ENCODE measurements at regions not wholly inside any gene's neighbourhood (a gene's known extent, or its start where the extent isn't known, plus 50 kb on each side); places are given as distances from the start of the nearest gene placed in this dataset.
"Not testable (repeated sequence)": the region's sequence is repeated elsewhere in the genome, so short reads cannot be mapped to it uniquely, and the experiment has no call there.

DNA sequence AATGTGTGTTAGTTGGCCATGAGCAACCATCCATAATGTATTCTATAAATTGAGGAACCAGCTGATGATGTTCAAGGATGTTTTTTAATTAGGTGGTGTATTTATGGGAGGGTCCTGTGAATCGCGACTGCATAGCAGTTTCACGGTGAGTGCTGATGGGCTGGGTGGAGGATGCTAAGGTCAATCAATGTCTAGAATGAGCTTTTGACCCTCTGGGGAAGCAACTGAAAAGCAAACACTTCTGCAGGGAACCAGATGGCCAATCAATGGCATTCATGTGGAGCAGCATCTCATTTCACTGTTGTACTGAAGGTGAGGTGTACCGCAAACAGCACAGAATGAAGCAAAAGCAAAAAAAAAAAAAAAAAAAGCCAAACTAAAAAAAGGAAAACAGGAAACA is 676.1 kb upstream of the TMEM132C start:
- Mint-ChIP-seq H3K4me1 (no peaks in the 10 kb centered on the region), H3K27ac (no peak overlapping the region), H3K4me3 (no peak overlapping the region), H3K9me3 (no peaks in the 10 kb centered on the region), H3K27me3 (no peaks in the 10 kb centered on the region), H3K36me3 (no peaks in the 10 kb centered on the region)

DNA sequence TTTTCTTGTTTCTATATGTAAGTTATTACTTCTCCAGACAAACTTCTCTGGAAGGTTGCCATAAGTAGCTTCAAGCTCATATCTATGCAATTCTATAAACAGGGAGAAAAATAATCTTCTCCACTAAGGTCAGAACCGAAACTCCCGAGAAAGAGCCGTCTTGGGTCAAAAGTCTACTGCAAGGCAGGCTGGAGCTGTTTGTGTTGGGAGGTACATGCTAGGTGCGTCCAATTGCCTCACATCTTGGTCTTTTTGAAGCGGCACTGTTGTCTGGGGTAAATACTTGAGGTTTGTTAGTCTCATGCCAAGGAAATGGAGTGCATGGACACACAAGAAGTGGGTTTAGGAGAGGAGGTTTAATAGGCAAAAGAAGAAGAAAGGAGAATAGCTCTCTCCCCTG is 674.7 kb upstream of the TMEM132C start:
- Mint-ChIP-seq H3K9me3 (no peaks in the 10 kb centered on the region), H3K4me1 (no peaks in the 10 kb centered on the region), H3K4me3 (no peak overlapping the region), H3K27ac (no peak overlapping the region), H3K27me3 (no peaks in the 10 kb centered on the region), H3K36me3 (no peaks in the 10 kb centered on the region)

- H3K4me1 Mint-ChIP-seq, result no peaks in the 10 kb centered on the region
- H3K4me3 Mint-ChIP-seq, result no peak overlapping the region
- no peaks in the 10 kb centered on the region for H3K9me3 Mint-ChIP-seq
- H3K27ac Mint-ChIP-seq, result no peak overlapping the region
- H3K27me3 Mint-ChIP-seq, result no peaks in the 10 kb centered on the region
- no peaks in the 10 kb centered on the region for H3K36me3 Mint-ChIP-seq
Measured at GRCh38 chr12:127594351-127594970, 672.5 kb upstream of the TMEM132C start.

DNA sequence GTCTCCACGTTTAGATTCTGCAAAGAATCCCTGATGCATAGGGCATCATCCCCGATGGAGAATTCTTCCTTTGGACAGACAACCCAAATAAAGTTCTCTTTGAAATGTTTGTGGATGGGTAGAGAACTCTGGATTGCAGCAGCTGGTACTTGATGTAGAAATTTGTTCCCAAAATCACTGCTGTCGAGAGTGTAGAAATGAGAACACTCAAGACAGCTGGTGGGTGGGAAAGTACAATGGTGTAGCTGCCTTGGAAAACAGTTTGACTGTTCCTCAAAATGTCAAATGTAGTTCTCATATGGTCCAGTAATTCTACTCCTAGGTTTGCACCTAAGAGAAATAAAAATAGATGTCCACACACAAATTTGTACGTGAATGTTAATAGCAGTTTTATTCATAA is 671.5 kb upstream of the TMEM132C start:
- Mint-ChIP-seq H3K9me3 (no peaks in the 10 kb centered on the region), H3K4me3 (no peak overlapping the region), H3K36me3 (no peaks in the 10 kb centered on the region), H3K4me1 (no peaks in the 10 kb centered on the region), H3K27me3 (no peaks in the 10 kb centered on the region), H3K27ac (no peak overlapping the region)

- Mint-ChIP-seq H3K27ac (no peak overlapping the region), H3K4me3 (no peak overlapping the region), H3K36me3 (no peaks in the 10 kb centered on the region), H3K9me3 (no peaks in the 10 kb centered on the region), H3K27me3 (no peaks in the 10 kb centered on the region), H3K4me1 (no peaks in the 10 kb centered on the region)
Measured at GRCh38 chr12:127596891-127597290, 670.1 kb upstream of the TMEM132C start.

GRCh38 chr12:127599436-127599835 is 667.5 kb upstream of the TMEM132C start:
- H3K4me3 Mint-ChIP-seq, result no peak overlapping the region
- H3K27me3 Mint-ChIP-seq, result no peaks in the 10 kb centered on the region
- H3K4me1 Mint-ChIP-seq, result no peaks in the 10 kb centered on the region
- H3K27ac Mint-ChIP-seq, result no peak overlapping the region
- no peaks in the 10 kb centered on the region for H3K36me3 Mint-ChIP-seq
- no peaks in the 10 kb centered on the region for H3K9me3 Mint-ChIP-seq

DNA sequence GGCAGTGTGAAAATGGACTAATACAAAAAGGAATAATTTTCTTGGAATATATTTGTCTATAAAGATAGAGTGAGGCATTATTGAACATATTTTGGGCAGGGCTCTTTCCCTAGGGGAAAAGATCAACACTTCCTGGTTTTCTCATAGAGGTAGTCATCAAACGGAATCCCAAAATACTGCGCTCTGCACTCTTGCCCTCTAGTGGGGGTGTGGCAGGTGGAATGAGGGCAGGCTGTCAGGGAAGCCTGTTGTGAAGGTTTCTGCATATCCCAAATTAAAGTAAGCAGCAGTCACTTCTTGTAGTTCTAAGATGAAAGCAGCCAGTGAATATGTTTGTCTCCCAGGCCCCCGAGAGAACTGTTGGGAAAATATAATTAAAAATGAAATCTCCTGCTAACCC is 666.8 kb upstream of the TMEM132C start:
- H3K9me3 Mint-ChIP-seq, result no peaks in the 10 kb centered on the region

GRCh38 chr12:127606476-127607015 is 660.4 kb upstream of the TMEM132C start:
- no peaks in the 10 kb centered on the region for H3K27me3 Mint-ChIP-seq

More for the DNA sequence above, 666.8 kb upstream of the TMEM132C start:
- Mint-ChIP-seq H3K4me3 (no peak overlapping the region), H3K27ac (no peak overlapping the region), H3K36me3 (no peaks in the 10 kb centered on the region), H3K27me3 (no peaks in the 10 kb centered on the region), H3K4me1 (no peaks in the 10 kb centered on the region)

GRCh38 chr12:127607146-127607725 is 659.7 kb upstream of the TMEM132C start:
- no peaks in the 10 kb centered on the region for H3K4me1 Mint-ChIP-seq
- no peak overlapping the region for H3K27ac Mint-ChIP-seq
- no peaks in the 10 kb centered on the region for H3K36me3 Mint-ChIP-seq

More at GRCh38 chr12:127606476-127607015, 660.4 kb upstream of the TMEM132C start:
- Mint-ChIP-seq H3K4me3 (no peak overlapping the region), H3K4me1 (no peaks in the 10 kb centered on the region), H3K9me3 (peaks cover 7% of the 10 kb centered on the region), H3K27ac (no peak overlapping the region), H3K36me3 (no peaks in the 10 kb centered on the region)

DNA sequence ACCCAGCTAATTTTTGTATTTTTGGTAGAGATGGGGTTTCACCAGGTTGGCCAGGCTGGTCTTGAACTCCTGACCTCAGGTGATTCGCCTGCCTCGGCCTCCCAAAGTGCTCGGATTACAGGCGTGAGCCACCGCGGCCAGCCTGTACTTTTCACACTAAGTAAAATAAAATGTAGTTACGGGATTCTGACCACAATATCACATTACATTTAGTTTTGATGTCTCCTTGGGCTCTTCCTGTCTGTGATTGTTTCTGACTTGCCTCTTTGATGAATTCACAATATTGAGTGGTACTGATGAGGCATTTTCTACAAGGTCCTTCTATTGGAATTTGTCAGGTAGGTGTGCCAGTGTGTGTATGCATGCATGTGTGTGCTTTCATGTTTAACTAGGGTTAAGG is 658.6 kb upstream of the TMEM132C start:
- not testable (repeated sequence) for H3K36me3 Mint-ChIP-seq

More at GRCh38 chr12:127607146-127607725, 659.7 kb upstream of the TMEM132C start:
- Mint-ChIP-seq H3K4me3 (no peak overlapping the region), H3K9me3 (peaks cover 7% of the 10 kb centered on the region), H3K27me3 (peaks cover 2% of the 10 kb centered on the region)

DNA sequence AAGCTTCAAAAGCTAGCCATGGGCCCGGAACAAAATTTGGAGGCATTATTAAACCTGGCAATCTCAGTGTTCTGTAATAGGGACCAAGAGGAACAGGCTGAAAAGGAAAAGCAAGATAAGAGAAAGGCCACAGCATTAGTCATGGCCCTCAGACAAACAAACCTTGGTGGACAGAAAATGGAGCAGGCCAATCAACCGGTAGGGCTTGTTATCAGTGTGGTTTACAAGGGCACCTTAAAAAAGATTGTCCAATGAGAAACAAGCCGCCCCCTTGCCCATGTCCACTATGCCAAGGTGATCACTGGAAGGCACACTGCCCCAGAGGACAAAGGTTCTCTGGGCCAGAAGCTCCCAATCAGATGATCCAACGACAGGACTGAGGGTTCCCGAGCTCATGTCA is 653.9 kb upstream of the TMEM132C start:
- no peaks in the 10 kb centered on the region for H3K9me3 Mint-ChIP-seq
- H3K36me3 Mint-ChIP-seq, result no peaks in the 10 kb centered on the region
- no peak overlapping the region for H3K27ac Mint-ChIP-seq
- peaks cover 2% of the 10 kb centered on the region for H3K27me3 Mint-ChIP-seq
- no peak overlapping the region for H3K4me3 Mint-ChIP-seq
- no peaks in the 10 kb centered on the region for H3K4me1 Mint-ChIP-seq

More for the DNA sequence above, 658.6 kb upstream of the TMEM132C start:
- H3K27me3 Mint-ChIP-seq, H3K4me3 Mint-ChIP-seq, H3K4me1 Mint-ChIP-seq, H3K27ac Mint-ChIP-seq, H3K9me3 Mint-ChIP-seq: not testable (repeated sequence)

GRCh38 chr12:127619869-127620734 is 646.9 kb upstream of the TMEM132C start:
- Mint-ChIP-seq H3K36me3 (no peaks in the 10 kb centered on the region), H3K27ac (no peak overlapping the region), H3K4me3 (no peak overlapping the region), H3K27me3 (no peaks in the 10 kb centered on the region), H3K4me1 (no peaks in the 10 kb centered on the region), H3K9me3 (peaks cover 6% of the 10 kb centered on the region)

DNA sequence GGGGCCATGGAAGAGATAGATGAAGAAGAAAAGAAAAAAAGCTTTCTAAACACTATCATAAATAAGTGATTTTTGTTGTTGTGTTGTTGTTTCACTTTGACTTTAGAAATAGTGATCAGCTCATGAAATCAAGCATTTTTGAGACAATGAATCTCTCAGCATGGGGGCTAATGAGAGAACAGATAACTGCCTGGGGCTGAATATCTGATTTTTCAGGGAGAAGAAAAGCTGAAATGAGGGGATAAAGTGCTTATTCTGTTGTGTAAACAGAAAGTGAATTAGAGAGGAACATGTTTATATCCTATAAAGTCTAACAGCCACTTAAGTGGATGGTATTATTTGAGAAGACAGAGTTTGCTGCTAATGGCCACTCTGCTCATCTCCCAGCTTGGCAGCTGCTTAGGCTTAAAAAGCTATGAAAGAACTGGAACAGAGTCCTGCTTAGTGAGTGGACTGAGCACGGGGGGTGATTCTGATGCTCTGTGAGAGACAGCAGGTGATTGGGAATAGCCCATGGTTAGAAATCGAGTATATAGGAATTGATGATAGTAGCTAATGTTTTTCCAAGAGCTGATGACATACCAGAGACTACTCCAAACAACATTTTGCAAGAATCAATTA is 646.1 kb upstream of the TMEM132C start:
- Mint-ChIP-seq H3K27ac (no peak overlapping the region), H3K27me3 (no peaks in the 10 kb centered on the region), H3K4me1 (no peaks in the 10 kb centered on the region), H3K4me3 (no peak overlapping the region), H3K9me3 (peaks cover 6% of the 10 kb centered on the region), H3K36me3 (no peaks in the 10 kb centered on the region)

GRCh38 chr12:127621366-127621765 is 645.6 kb upstream of the TMEM132C start:
- H3K27ac Mint-ChIP-seq, result no peak overlapping the region
- H3K36me3 Mint-ChIP-seq, result no peaks in the 10 kb centered on the region
- peaks cover 6% of the 10 kb centered on the region for H3K9me3 Mint-ChIP-seq
- no peak overlapping the region for H3K4me3 Mint-ChIP-seq
- H3K4me1 Mint-ChIP-seq, result no peaks in the 10 kb centered on the region
- H3K27me3 Mint-ChIP-seq, result no peaks in the 10 kb centered on the region

DNA sequence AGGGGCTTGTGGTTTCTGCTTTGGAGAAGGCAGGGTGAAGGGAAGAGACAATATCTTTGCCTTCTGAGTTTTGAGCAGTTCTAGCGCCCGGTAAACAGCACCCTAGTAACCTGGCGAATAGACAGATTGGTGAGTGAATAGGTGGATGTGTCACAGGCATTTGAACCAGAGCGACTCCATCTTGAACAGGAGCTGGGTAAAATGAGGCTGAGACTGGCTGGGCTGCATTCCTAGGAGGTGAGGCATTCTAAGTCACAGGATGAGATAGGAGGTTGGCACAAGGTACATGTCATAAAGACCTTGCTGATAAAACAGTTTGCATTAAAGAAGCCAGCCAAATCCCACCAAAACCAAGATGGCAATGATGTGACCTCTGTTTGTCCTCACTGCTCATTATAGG is 643.6 kb upstream of the TMEM132C start:
- Mint-ChIP-seq H3K27me3 (no peaks in the 10 kb centered on the region), H3K36me3 (no peaks in the 10 kb centered on the region), H3K27ac (no peak overlapping the region), H3K4me1 (no peaks in the 10 kb centered on the region), H3K4me3 (no peak overlapping the region), H3K9me3 (peaks cover 6% of the 10 kb centered on the region)
